HEK293T (cell line): ENCODE measurements at regions not wholly inside any gene's neighbourhood (a gene's known extent, or its start where the extent isn't known, plus 50 kb on each side); places are given as distances from the start of the nearest gene placed in this dataset.

Source experiments
- CTCF ChIA-PET: fragments of 350-600 bp; formaldehyde crosslinking; extraction: SDS; loops from one replicate; lab custom pipeline; 2021; ENCODE audit warnings: antibody characterized with exemption, inconsistent platforms; lab: Yijun Ruan, JAX
- POLR2A ChIA-PET: fragments of 350-600 bp; formaldehyde crosslinking; extraction: SDS; loops from one replicate; lab custom pipeline; 2020; ENCODE audit warnings: antibody characterized with exemption, inconsistent platforms; lab: Yijun Ruan, JAX
- DNase-seq: peaks from one replicate; pipeline ENCODE4 v3.0.0; 2012; ENCODE audit warnings: mixed read lengths; ENCODE audit errors: extremely low spot score
- ARNT ChIP-seq: fragments of 450-650 bp; IDR thresholded peaks from 2 replicates; pipeline ENCODE4 v1.6.1; 2017; ENCODE audit warnings: mild to moderate bottlenecking
- BHLHE40 ChIP-seq: fragments of 450-650 bp; IDR thresholded peaks from 2 replicates; pipeline ENCODE4 v1.6.1; 2016; ENCODE audit warnings: mild to moderate bottlenecking, moderate library complexity, borderline replicate concordance
- CTBP1 ChIP-seq: fragments of 450-650 bp; IDR thresholded peaks from 2 replicates; pipeline ENCODE4 v1.6.1; 2016; ENCODE audit warnings: borderline replicate concordance
- ELF4 ChIP-seq: fragments of 450-650 bp; IDR thresholded peaks from 2 replicates; pipeline ENCODE4 v1.6.1; 2017; ENCODE audit warnings: antibody characterized with exemption
- FOXA1 ChIP-seq: fragments of 450-650 bp; IDR thresholded peaks from 2 replicates; pipeline ENCODE4 v1.6.1; 2016; ENCODE audit warnings: mild to moderate bottlenecking
- FOXK2 ChIP-seq: fragments of 450-650 bp; IDR thresholded peaks from 2 replicates; pipeline ENCODE4 v1.6.1; 2016; ENCODE audit warnings: mild to moderate bottlenecking
- FOXM1 ChIP-seq: fragments of 450-650 bp; IDR thresholded peaks from 2 replicates; pipeline ENCODE4 v1.6.1; 2017; ENCODE audit warnings: mild to moderate bottlenecking, borderline replicate concordance
- HDGF ChIP-seq: fragments of 450-650 bp; IDR thresholded peaks from 2 replicates; pipeline ENCODE4 v1.6.1; 2017; ENCODE audit warnings: antibody characterized with exemption, borderline replicate concordance
- L3MBTL2 ChIP-seq: fragments of 450-650 bp; conservative IDR thresholded peaks from 2 replicates; pipeline ENCODE4 v1.6.1; 2016; ENCODE audit warnings: mild to moderate bottlenecking
- LEF1 ChIP-seq: fragments of 450-650 bp; IDR thresholded peaks from 2 replicates; pipeline ENCODE4 v1.6.1; 2017; ENCODE audit warnings: mild to moderate bottlenecking, borderline replicate concordance
- NFRKB ChIP-seq: fragments of 450-650 bp; IDR thresholded peaks from 2 replicates; pipeline ENCODE4 v1.6.1; 2016; ENCODE audit warnings: mild to moderate bottlenecking, moderate library complexity
- SP1 ChIP-seq: fragments of 450-650 bp; IDR thresholded peaks from 2 replicates; pipeline ENCODE4 v1.6.1; 2017
- SUZ12 ChIP-seq: fragments of 450-650 bp; IDR thresholded peaks from 2 replicates; pipeline ENCODE4 v1.6.1; 2016; ENCODE audit warnings: mild to moderate bottlenecking
- TARDBP ChIP-seq: fragments of 450-650 bp; IDR thresholded peaks from 2 replicates; pipeline ENCODE4 v1.6.1; 2016
- ZNF384 ChIP-seq: fragments of 450-650 bp; IDR thresholded peaks from 2 replicates; pipeline ENCODE4 v1.6.1; 2016
- TF ChIP-seq, protein P1 (sequence below): fragments of 450-650 bp; IDR thresholded peaks from 2 replicates; pipeline ENCODE4 v1.6.1; 2016

DNA sequence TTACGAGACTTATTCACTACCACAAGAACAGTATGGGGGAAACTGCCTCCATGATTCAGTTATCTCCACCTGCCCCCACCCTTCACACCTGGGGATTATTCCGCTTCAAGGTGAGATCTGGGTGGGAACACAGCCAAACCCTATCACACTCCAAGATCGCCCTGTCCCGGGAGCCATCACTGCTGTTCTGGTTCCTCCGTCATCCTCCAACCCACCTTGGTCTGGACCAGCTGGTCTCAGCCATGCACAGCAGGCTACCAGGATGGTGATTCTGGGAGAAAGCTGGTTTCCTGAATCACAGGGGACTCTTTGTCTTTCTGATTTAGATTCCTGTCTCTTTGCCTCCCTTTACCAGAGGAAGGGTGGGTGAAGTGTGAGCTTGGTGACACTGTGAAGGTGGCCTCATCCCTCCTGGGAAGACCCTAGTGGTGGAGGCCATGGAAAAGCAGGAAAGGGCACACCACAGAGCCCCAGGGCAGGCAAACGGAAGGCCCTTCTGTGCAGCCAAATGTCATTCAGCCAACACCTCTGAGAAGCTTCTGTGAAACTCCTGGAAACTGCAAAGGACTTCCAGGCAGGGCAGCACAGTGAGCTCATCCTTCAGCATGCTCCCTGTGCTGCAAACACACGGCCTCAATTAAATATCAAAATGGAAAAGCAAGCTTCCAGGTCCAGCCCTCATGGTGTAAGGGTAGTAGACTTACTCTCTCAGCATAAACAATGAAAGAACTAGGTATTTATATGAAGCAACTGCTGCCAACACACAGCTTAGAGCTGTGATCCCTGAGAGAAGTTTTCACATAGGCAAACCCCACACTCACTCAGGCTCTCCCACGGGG is 169.8 kb downstream of the ANKRD60 start:
- CTCF ChIA-PET, result interaction anchor here (0.6 kb wide), 1 partner anchor 414 kb away, joined by 4 read pairs; no protein-coding TSS in a partner anchor
- POLR2A ChIA-PET, result no interaction called here
- TF ChIP-seq SUZ12, result no peak
- no peak for TF ChIP-seq CTBP1
- TF ChIP-seq FOXK2, result no peak
- no peak for TF ChIP-seq NFRKB
- TF ChIP-seq LEF1, result no peak
- no peak for TF ChIP-seq FOXA1
- TF ChIP-seq BHLHE40, result no peak
- no peak for TF ChIP-seq ZNF384
- no peak for DNase-seq

DNA sequence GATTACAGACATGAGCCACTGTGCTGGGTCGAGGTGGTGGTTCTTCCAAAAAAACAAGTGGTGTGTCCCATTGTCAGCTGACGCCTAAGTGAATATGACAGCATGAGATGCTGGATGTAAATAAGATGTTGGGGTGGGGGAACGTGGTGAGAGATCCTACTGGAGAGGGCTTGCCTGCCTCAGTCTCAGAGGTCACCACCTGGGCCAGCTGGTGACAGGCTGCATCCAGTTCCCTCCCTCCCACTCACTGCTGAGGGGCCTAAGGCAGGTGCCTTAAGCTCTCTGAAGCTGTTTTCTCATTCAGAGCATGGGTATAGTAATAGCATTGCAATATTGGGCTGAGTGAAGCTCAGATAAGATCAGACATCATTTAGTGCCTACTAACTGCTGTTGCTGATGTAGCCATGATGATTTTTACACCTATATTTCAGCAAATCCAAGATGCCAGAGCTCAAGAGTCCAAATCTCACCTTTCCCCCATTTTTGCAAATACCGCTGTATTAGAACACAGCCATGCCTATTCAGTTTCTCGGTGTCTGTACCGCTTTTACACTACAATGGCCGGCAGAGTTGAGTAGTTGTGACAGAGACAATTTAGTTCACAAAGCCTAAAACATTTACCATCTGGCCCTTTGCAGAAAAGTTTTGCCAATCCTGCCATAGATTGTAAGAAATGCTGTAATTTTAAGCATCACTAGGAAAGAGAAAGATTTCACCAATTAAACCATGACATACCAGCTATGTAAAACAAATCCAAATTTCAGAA is 171.3 kb downstream of the ANKRD60 start:
- no peak for DNase-seq
- ChIA-PET CTCF (no interaction called here), POLR2A (no interaction called here)
- TF ChIP-seq ELF4, result no peak

DNA sequence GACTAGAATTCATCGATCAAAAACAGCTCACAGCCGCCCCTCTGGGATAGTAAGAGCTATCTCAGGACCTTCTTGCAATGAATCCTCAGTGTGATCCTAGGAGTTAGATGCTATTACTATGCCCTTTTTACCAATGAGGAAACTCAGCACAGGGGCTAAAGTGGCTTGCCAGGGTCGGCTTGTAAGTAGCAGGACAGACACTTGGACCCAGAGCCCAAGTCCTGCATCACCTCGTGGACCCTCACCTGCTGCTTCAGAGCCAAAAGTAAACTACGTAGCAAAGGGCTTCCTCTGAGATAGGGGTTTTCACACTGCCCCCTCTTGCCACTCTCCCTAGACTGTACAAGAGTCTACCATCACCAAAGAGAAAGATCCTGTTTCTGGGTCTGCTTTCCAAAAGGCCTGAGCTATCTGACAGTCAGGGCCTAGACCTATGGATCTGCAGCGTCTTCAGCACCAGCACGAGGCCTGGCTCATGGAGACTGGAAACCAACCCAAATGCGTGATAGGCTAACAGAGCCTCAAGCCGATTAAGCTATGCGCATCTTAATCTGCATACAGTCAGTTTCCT is 172.3 kb downstream of the ANKRD60 start:
- no peak for TF ChIP-seq L3MBTL2
- TF ChIP-seq FOXM1, result no peak
- TF ChIP-seq ELF4, result no peak
- no peak for TF ChIP-seq FOXA1
- TF ChIP-seq TARDBP, result no peak
- TF ChIP-seq SUZ12, result no peak
- no peak for TF ChIP-seq HDGF
- no peak for TF ChIP-seq FOXK2
- TF ChIP-seq LEF1, result no peak
- no peak for DNase-seq
- POLR2A ChIA-PET, result no interaction called here
- CTCF ChIA-PET, result no interaction called here

DNA sequence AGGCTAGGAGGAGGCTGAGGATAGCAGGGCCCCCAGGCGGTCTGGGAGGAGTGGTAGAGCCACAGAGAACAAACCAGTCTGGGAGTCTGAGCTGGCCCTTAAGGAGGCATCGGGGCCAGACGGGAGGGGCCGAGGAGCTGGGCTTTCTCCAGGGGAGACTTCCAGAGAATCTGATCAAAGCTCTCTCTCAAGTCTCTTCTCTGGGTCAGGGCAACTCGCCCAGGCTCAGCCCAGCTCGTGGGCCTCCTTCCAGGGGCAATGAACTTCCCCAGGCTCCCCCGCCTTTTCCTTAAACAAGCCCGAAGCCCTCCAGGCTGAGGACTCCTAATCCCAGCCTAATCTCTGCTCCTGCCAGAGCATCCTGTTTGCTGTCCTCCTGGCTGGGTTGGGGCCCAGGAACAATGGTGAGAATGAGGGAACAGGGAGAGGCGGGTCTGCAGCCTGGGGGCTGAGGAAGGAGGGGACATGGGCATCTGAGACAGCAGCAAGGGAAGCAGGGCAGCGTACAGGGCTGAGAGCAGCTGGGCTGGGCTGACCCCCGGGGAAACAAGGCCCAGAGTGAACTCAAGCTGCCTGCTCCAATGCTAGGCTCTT is 173.6 kb downstream of the ANKRD60 start:
- DNase-seq, result no peak
- ChIA-PET CTCF (no interaction called here), POLR2A (no interaction called here)
- TF ChIP-seq NFRKB, result no peak

DNA sequence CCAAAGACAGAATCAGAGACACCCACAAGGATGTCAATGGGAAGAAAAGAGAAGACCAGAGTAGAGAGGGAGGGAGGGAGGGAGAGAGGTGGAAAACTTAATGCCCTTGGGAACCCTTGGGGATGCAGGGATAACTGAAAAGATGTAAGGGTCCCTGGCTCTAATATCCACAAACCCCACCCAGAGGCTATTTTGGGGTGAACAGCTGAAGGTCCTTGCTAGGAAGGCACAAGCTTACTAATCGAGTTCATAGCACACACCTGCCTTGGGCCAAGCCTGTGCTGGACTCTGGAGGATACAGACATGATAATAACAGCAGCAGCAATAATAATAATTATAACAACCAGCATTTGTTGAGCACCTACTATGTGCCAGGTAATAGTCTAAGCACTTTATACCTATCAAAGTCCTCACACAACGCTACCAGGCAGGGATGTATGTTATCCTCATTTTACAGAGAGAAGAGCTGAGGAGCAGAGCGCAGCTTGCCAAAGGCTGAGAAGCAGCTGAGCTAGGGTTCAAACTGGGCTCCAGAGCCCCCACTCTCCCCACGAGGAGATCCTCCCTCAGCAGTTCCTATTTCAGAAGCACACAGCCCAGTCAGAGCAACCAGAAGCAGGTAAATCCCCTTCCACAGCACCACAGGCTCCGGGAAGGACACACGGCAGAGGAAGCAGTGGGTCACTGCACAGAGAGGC is 174.2 kb downstream of the ANKRD60 start:
- TF ChIP-seq L3MBTL2 (no peak), LEF1 (no peak), ARNT (no peak), NFRKB (no peak), HDGF (no peak), FOXK2 (no peak), TARDBP (no peak), SUZ12 (no peak), SP1 (no peak), BHLHE40 (no peak), FOXM1 (no peak), ELF4 (no peak), ZNF384 (no peak), FOXA1 (no peak), CTBP1 (no peak)
- TF ChIP-seq, protein P1, sequence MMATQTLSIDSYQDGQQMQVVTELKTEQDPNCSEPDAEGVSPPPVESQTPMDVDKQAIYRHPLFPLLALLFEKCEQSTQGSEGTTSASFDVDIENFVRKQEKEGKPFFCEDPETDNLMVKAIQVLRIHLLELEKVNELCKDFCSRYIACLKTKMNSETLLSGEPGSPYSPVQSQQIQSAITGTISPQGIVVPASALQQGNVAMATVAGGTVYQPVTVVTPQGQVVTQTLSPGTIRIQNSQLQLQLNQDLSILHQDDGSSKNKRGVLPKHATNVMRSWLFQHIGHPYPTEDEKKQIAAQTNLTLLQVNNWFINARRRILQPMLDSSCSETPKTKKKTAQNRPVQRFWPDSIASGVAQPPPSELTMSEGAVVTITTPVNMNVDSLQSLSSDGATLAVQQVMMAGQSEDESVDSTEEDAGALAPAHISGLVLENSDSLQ, result no peak
- ChIA-PET CTCF (no interaction called here), POLR2A (no interaction called here)
- no peak for DNase-seq

DNA sequence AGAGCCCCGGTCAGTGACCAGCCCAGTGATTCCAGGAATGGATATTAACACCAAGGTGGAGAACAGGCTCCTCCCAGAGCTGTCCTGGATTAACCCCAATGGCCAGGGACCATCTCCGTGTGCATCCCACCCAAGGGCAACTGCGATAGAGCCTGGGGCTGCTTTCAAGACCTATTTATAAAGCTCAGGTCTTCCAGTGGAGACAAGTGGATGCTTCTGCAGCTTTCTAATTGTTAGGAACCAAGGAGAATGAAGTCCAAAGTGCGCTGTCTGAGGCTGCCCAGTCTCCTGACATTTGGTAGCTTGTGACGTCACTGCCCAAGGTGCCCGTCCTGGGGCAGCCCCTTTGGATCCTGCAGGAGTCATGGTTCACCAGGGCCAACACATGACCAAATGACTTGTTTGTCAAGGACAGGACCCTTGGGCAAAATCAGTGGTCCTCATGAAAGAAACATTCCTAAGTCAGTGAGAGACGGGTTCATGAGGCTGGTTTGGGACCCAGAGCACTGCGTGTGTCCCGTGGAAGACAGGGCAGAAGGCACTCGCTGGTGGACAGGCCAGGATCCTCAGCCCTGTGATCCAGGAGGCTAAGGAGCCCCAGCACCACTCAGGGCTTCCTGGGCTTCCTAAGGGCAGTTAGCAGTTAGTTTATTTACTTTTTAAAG is 174.9 kb downstream of the ANKRD60 start:
- POLR2A ChIA-PET, result no interaction called here
- CTCF ChIA-PET, result no interaction called here
- TF ChIP-seq LEF1, result no peak
- no peak for TF ChIP-seq BHLHE40
- TF ChIP-seq FOXM1, result no peak
- TF ChIP-seq, protein P1, result no peak
- no peak for TF ChIP-seq ZNF384
- TF ChIP-seq FOXK2, result no peak
- no peak for TF ChIP-seq HDGF
- no peak for TF ChIP-seq ARNT
- no peak for TF ChIP-seq NFRKB
- no peak for TF ChIP-seq CTBP1
- TF ChIP-seq FOXA1, result no peak
- no peak for TF ChIP-seq TARDBP
- no peak for TF ChIP-seq SP1
- no peak for TF ChIP-seq L3MBTL2
- TF ChIP-seq ELF4, result no peak
- no peak for TF ChIP-seq SUZ12

More for the DNA sequence above, 174.9 kb downstream of the ANKRD60 start:
- DNase-seq, result no peak
